AG09309 (cell line): ENCODE measurements at regions not wholly inside any gene's neighbourhood (a gene's known extent, or its start where the extent isn't known, plus 50 kb on each side); places are given as distances from the start of the nearest gene placed in this dataset.

Experiments used
- DNase-seq: peaks from one replicate; pipeline ENCODE4 v3.0.0-alpha.2; 2010; ENCODE audit warnings: low read depth
- H3K4me3 ChIP-seq: 2 replicates; pipeline ENCODE4 v1.5.1; 2011; ENCODE audit warnings: mild to moderate bottlenecking, low read depth, low read length, moderate library complexity; ENCODE audit not compliant: control insufficient read depth
- TF ChIP-seq, protein P1 (sequence below): IDR thresholded peaks from 2 replicates; pipeline ENCODE4 v1.5.1; 2011; ENCODE audit warnings: mild to moderate bottlenecking, low read depth, low read length, inconsistent platforms; ENCODE audit not compliant: insufficient read depth, control insufficient read depth; ENCODE audit errors: missing control alignments

DNA sequence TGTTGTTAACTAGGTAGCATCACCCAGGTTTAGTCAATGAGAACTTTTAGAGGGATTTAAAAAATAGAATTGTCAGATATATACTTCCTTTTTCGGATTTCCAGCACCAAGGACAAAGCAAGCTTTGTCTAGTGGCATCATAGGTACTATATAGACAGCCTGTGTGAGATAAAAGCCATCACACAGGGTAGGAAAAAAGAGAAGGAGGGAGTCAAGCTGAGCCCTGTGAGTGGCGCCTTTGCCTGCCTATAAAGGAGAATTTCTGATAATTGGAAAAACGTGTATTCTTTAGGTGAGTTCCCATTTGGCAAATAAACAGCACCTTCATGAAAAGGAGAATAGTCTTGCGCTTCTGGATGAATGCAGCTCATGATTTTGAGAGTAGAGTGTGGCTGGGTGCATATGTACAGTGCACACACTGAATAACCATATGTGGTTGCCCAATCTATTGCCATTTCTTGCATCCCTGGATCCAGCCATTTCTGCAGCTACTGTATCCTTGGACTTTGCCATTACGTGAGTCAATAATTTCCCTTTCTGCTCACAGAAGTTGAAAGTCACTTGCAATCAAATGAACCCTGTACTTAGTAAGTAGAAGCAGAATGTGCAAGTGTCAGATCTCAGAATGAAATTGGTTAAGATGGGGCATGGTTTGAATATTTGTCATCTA is 559.9 kb upstream of the MEX3C start:
- TF ChIP-seq, protein P1, sequence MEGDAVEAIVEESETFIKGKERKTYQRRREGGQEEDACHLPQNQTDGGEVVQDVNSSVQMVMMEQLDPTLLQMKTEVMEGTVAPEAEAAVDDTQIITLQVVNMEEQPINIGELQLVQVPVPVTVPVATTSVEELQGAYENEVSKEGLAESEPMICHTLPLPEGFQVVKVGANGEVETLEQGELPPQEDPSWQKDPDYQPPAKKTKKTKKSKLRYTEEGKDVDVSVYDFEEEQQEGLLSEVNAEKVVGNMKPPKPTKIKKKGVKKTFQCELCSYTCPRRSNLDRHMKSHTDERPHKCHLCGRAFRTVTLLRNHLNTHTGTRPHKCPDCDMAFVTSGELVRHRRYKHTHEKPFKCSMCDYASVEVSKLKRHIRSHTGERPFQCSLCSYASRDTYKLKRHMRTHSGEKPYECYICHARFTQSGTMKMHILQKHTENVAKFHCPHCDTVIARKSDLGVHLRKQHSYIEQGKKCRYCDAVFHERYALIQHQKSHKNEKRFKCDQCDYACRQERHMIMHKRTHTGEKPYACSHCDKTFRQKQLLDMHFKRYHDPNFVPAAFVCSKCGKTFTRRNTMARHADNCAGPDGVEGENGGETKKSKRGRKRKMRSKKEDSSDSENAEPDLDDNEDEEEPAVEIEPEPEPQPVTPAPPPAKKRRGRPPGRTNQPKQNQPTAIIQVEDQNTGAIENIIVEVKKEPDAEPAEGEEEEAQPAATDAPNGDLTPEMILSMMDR, result no peak
- no peak overlapping the region for H3K4me3 ChIP-seq
- DNase-seq, result no peak

- TF ChIP-seq, protein P1, result no peak
- no peak overlapping the region for H3K4me3 ChIP-seq
- no peak for DNase-seq
These were observed 564.9 kb upstream of the MEX3C start for GRCh38 chr18:51762373-51762772.

- DNase-seq, result no peak
- H3K4me3 ChIP-seq, result no peak overlapping the region
- TF ChIP-seq, protein P1, result no peak
These were observed 568.3 kb upstream of the MEX3C start for GRCh38 chr18:51765606-51766360.

DNA sequence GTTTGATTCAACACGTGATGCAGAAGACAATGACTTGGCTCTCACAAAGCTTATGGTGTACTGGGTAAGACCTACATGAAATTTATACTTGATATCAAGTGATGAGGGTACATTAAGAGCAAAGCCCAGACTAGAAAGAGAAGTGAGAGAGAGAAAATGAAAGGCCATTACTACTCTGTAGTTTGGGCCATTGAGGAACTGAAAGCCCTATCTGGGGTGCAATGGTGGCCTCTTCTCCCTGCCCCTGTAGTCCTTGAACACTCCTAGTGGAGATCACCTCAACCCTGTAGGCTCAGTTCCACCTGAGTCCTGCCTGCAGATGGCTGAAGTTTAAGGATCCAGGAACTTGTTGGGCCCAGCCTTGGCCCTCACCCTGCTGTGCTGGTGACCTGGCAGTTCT is 569.8 kb upstream of the MEX3C start:
- H3K4me3 ChIP-seq, result no peak overlapping the region
- DNase-seq, result no peak
- TF ChIP-seq, protein P1, result no peak

DNA sequence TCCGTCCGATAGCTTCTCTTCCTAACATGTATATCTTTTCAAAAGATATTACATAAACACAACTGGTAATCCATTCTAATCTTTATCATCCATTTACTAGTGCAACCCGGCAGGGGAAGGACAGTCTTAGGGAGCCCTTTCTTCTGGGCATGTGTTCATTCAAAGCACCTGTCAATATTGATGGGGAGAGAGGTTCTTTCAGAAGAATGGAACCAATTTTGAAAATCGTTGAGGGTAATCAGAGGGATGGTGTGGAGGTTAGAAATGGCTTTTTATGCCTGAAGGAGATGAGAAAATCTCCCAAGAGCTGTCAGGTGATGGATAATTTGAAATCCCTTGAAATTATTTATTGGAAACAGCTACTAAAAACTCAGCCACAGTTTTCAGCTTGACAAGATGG is 561.9 kb upstream of the DCC start:
- TF ChIP-seq, protein P1, result no peak
- H3K4me3 ChIP-seq, result no peak overlapping the region
- DNase-seq, result no peak

GRCh38 chr18:51789871-51790270 is 550.1 kb upstream of the DCC start:
- TF ChIP-seq, protein P1, result no peak
- no peak for DNase-seq
- no peak overlapping the region for H3K4me3 ChIP-seq
